Ascending aorta (tissue), 2 donors: ENCODE measurements at regions not wholly inside any gene's neighbourhood (a gene's known extent, or its start where the extent isn't known, plus 50 kb on each side); places are given as distances from the start of the nearest gene placed in this dataset.

ENCODE experiments used
- DNase-seq, 2 donors: peaks; one replicate each; pipeline ENCODE4 v3.0.0-alpha.2; 2019; ENCODE audit warnings: low spot score in 2 of 2
- H3K27ac ChIP-seq, 2 donors: fragments of 200-600 bp; sonication (generic); one replicate each; pipeline ENCODE4 v1.5.1; 2016 to 2017; ENCODE audit warnings: mild to moderate bottlenecking in 1 of 2
- H3K27me3 ChIP-seq: fragments of 200-600 bp; sonication (generic); one replicate; pipeline ENCODE4 v1.5.1; 2017
- H3K36me3 ChIP-seq, 2 donors: fragments of 200-600 bp; sonication (generic); one replicate each; pipeline ENCODE4 v1.5.1; 2016
- H3K4me1 ChIP-seq, 2 donors: fragments of 200-600 bp; sonication (generic); one replicate each; pipeline ENCODE4 v1.5.1; 2016 to 2017; ENCODE audit warnings: mild to moderate bottlenecking in 1 of 2
- H3K4me3 ChIP-seq, 2 donors: fragments of 200-600 bp; sonication (generic); one replicate each; pipeline ENCODE4 v1.5.1; 2016 to 2017; ENCODE audit warnings: mild to moderate bottlenecking in 1 of 2
- H3K9me3 ChIP-seq, 2 donors: fragments of 200-600 bp; sonication (generic); one replicate each; pipeline ENCODE4 v1.5.1; 2016
- CTCF ChIP-seq, 3 experiments: fragments of 200-600 bp in 2 of 3; fragments of 450-650 bp in 1 of 3; sonication (generic) in 2 of 3; IDR thresholded peaks; one replicate each; pipeline ENCODE4 v1.5.1; 2016 to 2019; ENCODE audit warnings: antibody characterized with exemption in 3 of 3, mild to moderate bottlenecking in 1 of 3, moderate library complexity in 1 of 3
- intact Hi-C: fragments of 100-400 bp; cut with DNase I; formaldehyde crosslinking; loops from one replicate; pipeline ENCODE4 v1.15.1; 2023

DNA sequence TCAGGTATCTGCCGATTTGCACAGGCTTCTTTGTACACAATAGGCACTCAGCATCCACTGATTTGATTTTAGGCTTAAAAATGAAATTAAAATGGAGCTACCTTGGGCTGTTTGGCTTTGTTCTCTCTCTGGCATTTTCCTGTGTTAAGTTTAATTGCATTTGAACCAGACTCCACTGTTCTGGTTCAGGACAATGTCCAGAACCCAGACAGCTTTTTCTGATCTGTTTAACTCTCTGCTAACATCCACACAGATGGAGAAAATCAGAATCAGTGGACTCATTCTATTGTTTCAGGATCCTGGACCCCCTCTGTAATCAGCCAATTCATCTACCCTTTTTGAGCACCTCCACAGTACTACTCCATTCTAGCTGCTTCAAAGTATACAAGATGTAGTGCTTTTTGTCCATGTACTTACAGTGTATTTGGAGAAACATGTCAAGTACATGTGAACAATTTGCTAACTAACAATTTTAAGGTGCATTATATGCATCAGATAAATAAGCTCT, 248.1 kb downstream of the PTBP2 start:
- Histone ChIP-seq H3K27ac (no peak overlapping the region), H3K4me3 (no peak overlapping the region), H3K4me1 (no peaks in the 10 kb centered on the region), H3K9me3 (no peaks in the 10 kb centered on the region), H3K36me3 (no peaks in the 10 kb centered on the region), H3K27me3 (no peaks in the 10 kb centered on the region)
- no peak for DNase-seq
- intact Hi-C loops, result no loop called here
- no peak for TF ChIP-seq CTCF (IDR thresholded peaks at IDR 0.05)

DNA sequence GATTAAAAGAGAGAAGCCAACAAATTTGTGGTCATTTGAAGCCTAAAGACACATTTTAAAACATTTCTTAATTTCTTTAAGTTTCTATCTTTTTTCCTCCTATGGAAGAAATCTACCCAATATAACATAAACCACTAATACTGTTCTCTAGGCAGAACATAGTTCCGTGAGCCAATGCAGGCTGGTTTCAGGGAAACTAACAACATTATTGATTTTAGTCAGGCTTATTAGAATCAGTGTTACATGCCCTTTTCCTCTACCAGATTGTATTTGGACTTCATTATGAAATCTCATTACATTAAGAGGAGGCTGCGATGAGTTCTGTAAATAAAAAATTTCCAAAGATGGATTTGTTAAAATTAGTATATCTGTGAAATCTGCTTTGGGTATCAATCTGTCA, 249.9 kb downstream of the PTBP2 start:
- Histone ChIP-seq H3K27me3 (no peaks in the 10 kb centered on the region), H3K27ac (no peak overlapping the region), H3K4me3 (no peak overlapping the region), H3K36me3 (no peaks in the 10 kb centered on the region), H3K9me3 (no peaks in the 10 kb centered on the region), H3K4me1 (no peaks in the 10 kb centered on the region)
- intact Hi-C loops, result no loop called here
- no peak for TF ChIP-seq CTCF (IDR thresholded peaks at IDR 0.05)
- DNase-seq, result no peak

DNA sequence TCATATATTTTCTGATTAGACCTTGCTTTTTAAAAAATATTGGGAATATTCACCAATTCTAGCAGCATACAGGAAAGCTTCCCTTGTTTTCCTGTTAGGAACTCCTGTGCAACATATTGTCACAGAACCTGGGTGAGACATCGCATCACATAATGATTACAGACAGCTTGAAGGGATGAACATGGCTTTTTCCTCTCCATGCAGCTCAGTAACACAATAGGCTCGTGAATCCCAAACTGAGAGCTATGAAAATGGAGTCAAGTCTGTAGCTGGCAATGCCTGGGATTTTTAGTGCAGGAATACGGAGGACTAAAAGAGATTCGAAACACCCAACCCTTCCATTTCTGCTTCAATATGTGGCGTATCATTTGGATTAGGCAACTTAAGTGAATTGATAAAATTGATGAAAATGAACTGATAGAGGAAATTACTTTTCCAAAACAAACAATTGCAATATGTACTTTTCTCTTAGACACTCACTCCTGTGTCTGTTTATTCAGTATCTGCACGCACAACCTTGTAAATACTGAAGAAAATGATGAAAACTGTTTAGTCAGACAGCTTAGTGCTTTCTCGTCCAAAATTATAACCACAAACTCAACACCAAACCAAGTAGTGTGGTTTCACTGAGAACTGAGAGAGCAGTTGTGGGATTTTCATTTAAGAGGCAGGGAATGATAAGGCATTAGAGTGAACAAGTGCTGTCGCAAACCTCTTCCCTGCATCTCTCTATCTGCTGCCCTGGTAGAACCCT, 250.4 kb downstream of the PTBP2 start:
- DNase-seq, result no peak
- no peak overlapping the region for H3K4me3 ChIP-seq
- no peaks in the 10 kb centered on the region for H3K36me3 ChIP-seq
- TF ChIP-seq CTCF (IDR thresholded peaks at IDR 0.05), result no peak
- H3K27ac ChIP-seq, result no peak overlapping the region
- H3K27me3 ChIP-seq, result no peaks in the 10 kb centered on the region
- intact Hi-C loops, result no loop called here
- no peaks in the 10 kb centered on the region for H3K9me3 ChIP-seq
- no peaks in the 10 kb centered on the region for H3K4me1 ChIP-seq

DNA sequence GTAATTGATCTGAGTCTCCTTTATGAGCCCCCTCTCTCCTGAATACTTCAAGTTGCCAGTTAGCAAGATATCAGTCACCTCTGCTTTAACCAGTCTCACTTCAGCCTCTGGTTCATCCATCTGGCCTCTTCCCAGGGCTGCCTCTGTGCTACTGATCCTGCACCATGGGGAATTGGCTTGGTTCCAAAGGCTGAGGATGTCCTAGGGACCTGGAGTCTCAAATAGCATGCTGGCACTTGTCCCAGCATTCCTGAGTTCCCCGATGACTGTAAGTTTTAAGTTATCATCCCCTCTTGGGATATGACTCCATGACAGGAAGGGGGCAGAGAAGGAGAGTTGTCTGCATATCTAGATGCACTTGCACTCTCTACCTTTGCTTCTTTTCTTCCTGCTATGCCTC, 252.0 kb downstream of the PTBP2 start:
- intact Hi-C loops, result no loop called here
- no peak overlapping the region for H3K4me3 ChIP-seq
- H3K36me3 ChIP-seq, result no peaks in the 10 kb centered on the region
- H3K4me1 ChIP-seq, result no peaks in the 10 kb centered on the region
- DNase-seq, result no peak
- no peaks in the 10 kb centered on the region for H3K27me3 ChIP-seq
- no peaks in the 10 kb centered on the region for H3K9me3 ChIP-seq
- H3K27ac ChIP-seq, result no peak overlapping the region
- TF ChIP-seq CTCF (IDR thresholded peaks at IDR 0.05), result no peak

DNA sequence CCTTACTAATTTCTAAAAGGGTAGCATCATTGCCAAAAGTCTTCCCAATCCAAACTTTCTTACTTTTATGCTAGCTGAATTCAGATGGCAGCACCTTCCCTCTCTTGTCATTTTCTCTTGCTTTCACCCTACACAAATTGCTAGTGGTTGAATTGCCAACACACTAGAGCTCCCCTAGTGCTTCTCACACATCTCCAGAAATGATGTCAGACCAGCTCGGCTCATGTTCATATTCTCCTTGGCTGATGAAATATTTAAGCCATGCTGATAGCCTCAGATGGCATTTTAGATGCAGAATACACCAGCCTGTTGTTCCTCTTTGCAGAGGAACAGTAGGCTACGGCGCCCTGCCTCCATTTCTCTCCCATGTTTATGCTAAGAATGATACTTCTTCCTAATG, 256.9 kb downstream of the PTBP2 start:
- Histone ChIP-seq H3K27me3 (no peaks in the 10 kb centered on the region), H3K4me3 (no peak overlapping the region), H3K27ac (no peak overlapping the region), H3K4me1 (no peaks in the 10 kb centered on the region), H3K9me3 (no peaks in the 10 kb centered on the region), H3K36me3 (no peaks in the 10 kb centered on the region)
- no peak for DNase-seq
- intact Hi-C loops, result no loop called here
- no peak for TF ChIP-seq CTCF (IDR thresholded peaks at IDR 0.05)
